B cell (primary cell): ENCODE measurements at regions not wholly inside any gene's neighbourhood (a gene's known extent, or its start where the extent isn't known, plus 50 kb on each side); places are given as distances from the start of the nearest gene placed in this dataset.

Experiments
- EZH2 ChIP-seq: IDR thresholded peaks from 2 replicates; pipeline ENCODE4 v1.6.1; 2012; ENCODE audit warnings: borderline replicate concordance, low read depth, mild to moderate bottlenecking, moderate library complexity, low read length; ENCODE audit not compliant: insufficient read depth, poor library complexity, severe bottlenecking
- TF ChIP-seq, protein P1 (sequence below): fragments of 200-600 bp; IDR thresholded peaks from one replicate; pipeline ENCODE4 v1.8.0; 2022; ENCODE audit warnings: antibody characterized with exemption, mild to moderate bottlenecking

DNA sequence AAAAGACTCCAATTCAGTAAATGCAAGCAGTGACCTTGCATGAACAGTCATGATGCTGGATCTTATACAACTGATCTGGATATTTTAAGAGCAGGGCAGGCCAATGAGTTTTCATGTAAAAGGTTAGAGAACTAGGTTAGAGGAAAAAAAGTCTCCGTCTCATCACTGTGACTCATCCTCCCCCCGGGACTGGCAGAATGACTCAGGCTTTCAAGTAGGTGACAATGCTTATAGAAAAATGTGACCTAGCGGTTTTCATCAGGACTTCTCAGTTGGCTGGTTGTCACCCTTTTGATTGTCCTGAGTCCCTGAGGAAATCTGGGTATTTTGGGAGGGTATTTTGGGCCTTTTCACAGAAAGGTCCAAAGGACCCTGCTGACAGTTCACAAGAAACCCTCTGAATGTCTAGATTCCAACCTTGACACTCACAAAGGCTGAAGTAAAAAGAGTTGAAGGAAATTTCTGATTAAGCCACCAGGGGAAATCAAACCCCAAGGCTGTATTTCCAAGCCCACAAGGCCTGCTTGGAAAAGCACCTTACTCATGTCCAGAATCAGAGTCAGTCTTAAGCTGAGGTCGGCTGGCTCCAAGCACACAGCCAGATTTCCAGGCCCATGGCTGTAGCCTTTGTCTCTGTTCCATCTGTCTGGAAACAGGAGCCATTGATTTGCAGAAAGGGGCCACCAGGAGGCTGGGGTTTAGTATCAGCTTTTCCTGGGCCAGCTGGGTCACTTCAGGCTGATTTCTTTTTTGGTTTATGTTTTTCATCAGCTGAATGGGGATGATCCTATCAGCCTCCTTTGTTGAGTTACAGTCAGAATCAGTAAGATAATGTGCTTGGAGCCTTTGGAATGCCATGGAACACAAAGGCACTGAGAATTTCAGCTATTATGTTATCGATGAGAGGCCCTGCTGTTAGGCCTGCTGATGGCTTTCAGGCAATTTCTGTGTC, 226.4 kb upstream of the HABP2 start:
- TF ChIP-seq, protein P1, sequence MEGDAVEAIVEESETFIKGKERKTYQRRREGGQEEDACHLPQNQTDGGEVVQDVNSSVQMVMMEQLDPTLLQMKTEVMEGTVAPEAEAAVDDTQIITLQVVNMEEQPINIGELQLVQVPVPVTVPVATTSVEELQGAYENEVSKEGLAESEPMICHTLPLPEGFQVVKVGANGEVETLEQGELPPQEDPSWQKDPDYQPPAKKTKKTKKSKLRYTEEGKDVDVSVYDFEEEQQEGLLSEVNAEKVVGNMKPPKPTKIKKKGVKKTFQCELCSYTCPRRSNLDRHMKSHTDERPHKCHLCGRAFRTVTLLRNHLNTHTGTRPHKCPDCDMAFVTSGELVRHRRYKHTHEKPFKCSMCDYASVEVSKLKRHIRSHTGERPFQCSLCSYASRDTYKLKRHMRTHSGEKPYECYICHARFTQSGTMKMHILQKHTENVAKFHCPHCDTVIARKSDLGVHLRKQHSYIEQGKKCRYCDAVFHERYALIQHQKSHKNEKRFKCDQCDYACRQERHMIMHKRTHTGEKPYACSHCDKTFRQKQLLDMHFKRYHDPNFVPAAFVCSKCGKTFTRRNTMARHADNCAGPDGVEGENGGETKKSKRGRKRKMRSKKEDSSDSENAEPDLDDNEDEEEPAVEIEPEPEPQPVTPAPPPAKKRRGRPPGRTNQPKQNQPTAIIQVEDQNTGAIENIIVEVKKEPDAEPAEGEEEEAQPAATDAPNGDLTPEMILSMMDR: no peak
- no peak for TF ChIP-seq EZH2
